Spleen (tissue), 11 donors: ENCODE measurements at regions not wholly inside any gene's neighbourhood (a gene's known extent, or its start where the extent isn't known, plus 50 kb on each side); places are given as distances from the start of the nearest gene placed in this dataset.

Source experiments
- DNase-seq: peaks from one replicate; pipeline ENCODE4 v3.0.0-alpha.2; 2020
- H3K27ac ChIP-seq, 8 donors: fragments of 200-600 bp; sonication (generic) in 7 of 8; 1 replicate in 4 of 8; 2 replicates in 4 of 8; pipeline versions ENCODE4 v1.5.0 to v1.8.0; 2016 to 2021; ENCODE audit warnings: inconsistent platforms in 4 of 8, mild to moderate bottlenecking in 4 of 8, moderate library complexity in 1 of 8
- H3K27me3 ChIP-seq, 7 donors: fragments of 200-600 bp; sonication (generic) in 6 of 7; replicated peaks in 1 of 7; 1 replicate in 4 of 7; 2 replicates in 3 of 7; pipeline versions ENCODE4 v1.5.0 to v1.8.0; 2016 to 2021; ENCODE audit warnings: inconsistent platforms in 3 of 7, mild to moderate bottlenecking in 1 of 7
- H3K36me3 ChIP-seq, 6 donors: fragments of 200-600 bp; sonication (generic) in 5 of 6; 1 replicate in 4 of 6; 2 replicates in 2 of 6; pipeline versions ENCODE4 v1.5.0 to v1.8.0; 2016 to 2021; ENCODE audit warnings: inconsistent platforms in 2 of 6
- H3K4me1 ChIP-seq, 6 donors: fragments of 200-600 bp; sonication (generic) in 5 of 6; 1 replicate in 3 of 6; 2 replicates in 3 of 6; pipeline versions ENCODE4 v1.5.0 to v1.8.0; 2016 to 2021; ENCODE audit warnings: inconsistent platforms in 3 of 6
- H3K4me3 ChIP-seq, 8 donors: fragments of 200-600 bp; sonication (generic) in 7 of 8; 1 replicate in 4 of 8; 2 replicates in 4 of 8; pipeline versions ENCODE4 v1.5.0 to v1.8.0; 2016 to 2021; ENCODE audit warnings: inconsistent platforms in 4 of 8, mild to moderate bottlenecking in 4 of 8, moderate library complexity in 2 of 8
- H3K9me3 ChIP-seq, 8 donors: fragments of 200-600 bp; sonication (generic) in 7 of 8; 1 replicate in 4 of 8; 2 replicates in 4 of 8; pipeline versions ENCODE4 v1.5.0 to v1.8.0; 2016 to 2021; ENCODE audit warnings: inconsistent platforms in 4 of 8
- POLR2A ChIP-seq, 3 donors: fragments of 450-650 bp; IDR thresholded peaks; one replicate each; pipeline ENCODE4 v1.5.1; 2017; ENCODE audit warnings: antibody characterized with exemption in 3 of 3, mild to moderate bottlenecking in 1 of 3
- POLR2AphosphoS5 ChIP-seq, 3 donors: sonication (generic); formaldehyde crosslinking; IDR thresholded peaks; one replicate each; pipeline ENCODE4 v1.5.1; 2017; ENCODE audit warnings: antibody characterized with exemption in 3 of 3
- WGBS, 5 donors: extraction: QIAGEN DNeasy Blood & Tissue Kit in 3 of 5; methylation state at CpG; one replicate each; pipeline versions ENCODE4 v1.1.5 to v1.1.7; 2013 to 2018; 5-methylcytosine and 5-hydroxymethylcytosine counted together
- intact Hi-C: fragments of 100-400 bp; cut with DNase I; formaldehyde crosslinking; loops from one replicate; pipeline ENCODE4 v1.15.0; 2023; ENCODE audit warnings: low total_unique reads
- TF ChIP-seq, protein P1 (sequence below), 11 experiments: fragments of 200-600 bp in 7 of 11; fragments of 450-650 bp in 4 of 11; sonication (generic) in 4 of 11; IDR thresholded peaks in 8 of 11; conservative IDR thresholded peaks in 3 of 11; 1 replicate in 7 of 11; 2 replicates in 4 of 11; pipeline versions ENCODE4 v1.4.0 to v1.8.0; 2016 to 2021; ENCODE audit warnings: antibody characterized with exemption in 11 of 11, inconsistent platforms in 4 of 11, mild to moderate bottlenecking in 1 of 11
- donor health status: healthy with polysubstance abuse.
- donor health status: DM: no; HTN: no; CAD: no; lungs with moderate emphysema.
- donor health status: DM: no; HTN: no; CAD: no.
- donor health status: Bipolar disorder and iron deficiency.
- donor health status: healthy.
- donor health status: DM: no; HTN: no; CAD: no.
- donor health status: DM: yes; HTN: yes; CAD: no.

DNA sequence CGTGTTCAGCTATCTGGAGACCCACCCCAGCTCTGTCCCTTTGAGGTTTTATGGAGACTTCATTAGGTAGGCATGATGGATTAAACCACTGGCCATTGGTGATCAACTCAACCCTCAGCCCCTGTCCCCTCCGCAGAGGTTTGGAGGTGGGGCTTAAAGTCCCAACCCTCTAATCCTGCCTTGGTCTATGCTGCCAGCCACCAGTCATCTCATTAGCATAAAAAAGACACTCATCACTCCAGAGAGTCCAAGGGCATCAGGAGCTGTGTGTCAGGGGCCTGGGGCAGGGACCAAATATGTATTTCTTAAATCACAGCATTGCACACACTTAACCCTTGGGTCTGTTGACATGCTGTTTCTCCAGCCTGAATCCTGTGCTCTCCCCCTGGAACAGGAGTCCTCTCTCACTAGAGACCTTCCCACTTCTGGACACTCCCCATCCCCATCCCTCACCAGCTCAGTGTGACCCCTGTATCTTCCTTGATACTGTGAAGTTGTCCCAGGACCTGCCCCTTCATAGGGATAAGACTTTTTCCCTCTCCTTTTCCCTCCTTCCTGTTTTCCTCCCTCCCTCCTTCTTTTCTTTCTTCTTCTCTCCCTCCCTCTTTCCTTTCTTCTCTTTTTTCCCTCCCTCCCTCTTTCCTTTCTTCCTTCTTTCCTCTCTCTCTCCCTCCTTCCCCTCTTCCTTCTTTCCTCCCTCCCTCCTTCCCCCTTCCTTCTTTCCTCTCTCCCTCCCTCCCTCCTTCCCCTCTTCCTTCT is 54.7 kb upstream of the CLMN start:
- Histone ChIP-seq H3K27me3 (peaks cover 0 to 13% (median 0%) of the 10 kb centered on the region in 7 donors), H3K4me1 (peaks cover 0 to 3% (median 0%) of the 10 kb centered on the region in 6 donors), H3K27ac (no peak overlapping the region), H3K9me3 (peaks cover 0 to 13% (median 12%) of the 10 kb centered on the region in 8 donors), H3K36me3 (no peaks in the 10 kb centered on the region), H3K4me3 (no peak overlapping the region)
- WGBS, 5 donors: 27 to 83% (median 59%) methylated on average over 2 of the region's 2 CpGs
- no peak for DNase-seq
- intact Hi-C loops: no loop called here
- TF ChIP-seq, protein P1, sequence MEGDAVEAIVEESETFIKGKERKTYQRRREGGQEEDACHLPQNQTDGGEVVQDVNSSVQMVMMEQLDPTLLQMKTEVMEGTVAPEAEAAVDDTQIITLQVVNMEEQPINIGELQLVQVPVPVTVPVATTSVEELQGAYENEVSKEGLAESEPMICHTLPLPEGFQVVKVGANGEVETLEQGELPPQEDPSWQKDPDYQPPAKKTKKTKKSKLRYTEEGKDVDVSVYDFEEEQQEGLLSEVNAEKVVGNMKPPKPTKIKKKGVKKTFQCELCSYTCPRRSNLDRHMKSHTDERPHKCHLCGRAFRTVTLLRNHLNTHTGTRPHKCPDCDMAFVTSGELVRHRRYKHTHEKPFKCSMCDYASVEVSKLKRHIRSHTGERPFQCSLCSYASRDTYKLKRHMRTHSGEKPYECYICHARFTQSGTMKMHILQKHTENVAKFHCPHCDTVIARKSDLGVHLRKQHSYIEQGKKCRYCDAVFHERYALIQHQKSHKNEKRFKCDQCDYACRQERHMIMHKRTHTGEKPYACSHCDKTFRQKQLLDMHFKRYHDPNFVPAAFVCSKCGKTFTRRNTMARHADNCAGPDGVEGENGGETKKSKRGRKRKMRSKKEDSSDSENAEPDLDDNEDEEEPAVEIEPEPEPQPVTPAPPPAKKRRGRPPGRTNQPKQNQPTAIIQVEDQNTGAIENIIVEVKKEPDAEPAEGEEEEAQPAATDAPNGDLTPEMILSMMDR (IDR thresholded peaks at IDR 0.05 in 8 of 11, conservative IDR thresholded peaks at IDR 0.05 in 3 of 11): no peak
- TF ChIP-seq POLR2A (IDR thresholded peaks at IDR 0.05) (no peak), POLR2AphosphoS5 (IDR thresholded peaks at IDR 0.05) (no peak)

DNA sequence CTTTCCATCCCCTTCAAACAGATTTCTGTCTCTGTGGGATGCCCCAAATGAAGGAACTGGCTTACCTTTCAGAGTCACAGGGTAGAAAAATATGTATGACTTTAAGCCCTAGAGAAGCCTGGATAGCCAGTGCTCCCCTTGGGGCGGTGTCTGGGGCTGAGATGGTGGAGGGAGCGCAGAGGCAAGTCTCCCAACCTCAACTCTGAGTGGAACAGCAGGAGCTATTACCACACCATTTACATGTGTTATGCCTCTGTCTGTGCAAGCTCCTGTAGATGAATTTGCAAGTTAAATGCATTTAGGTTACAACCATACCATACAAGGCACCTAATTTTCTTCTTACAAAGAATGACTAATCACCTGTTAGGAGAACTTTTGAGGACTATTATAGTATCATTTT is 50.4 kb upstream of the CLMN start:
- no peak overlapping the region for H3K27ac ChIP-seq
- WGBS, 5 donors: 72 to 92% (median 79%) methylated on average over 2 of the region's 2 CpGs
- H3K4me1 ChIP-seq: peaks cover 0 to 3% (median 0%) of the 10 kb centered on the region in 6 donors
- intact Hi-C loops: no loop called here
- no peaks in the 10 kb centered on the region for H3K9me3 ChIP-seq
- DNase-seq: no peak
- no peak for TF ChIP-seq POLR2AphosphoS5 (IDR thresholded peaks at IDR 0.05)
- TF ChIP-seq POLR2A (IDR thresholded peaks at IDR 0.05): no peak
- TF ChIP-seq, protein P1 (IDR thresholded peaks at IDR 0.05 in 8 of 11, conservative IDR thresholded peaks at IDR 0.05 in 3 of 11): no peak
- no peak overlapping the region for H3K4me3 ChIP-seq
- no peaks in the 10 kb centered on the region for H3K36me3 ChIP-seq
- peaks cover 0 to 5% (median 0%) of the 10 kb centered on the region in 7 donors for H3K27me3 ChIP-seq
